Stimulated activated CD4-positive, alpha-beta T cell treated with anti-CD3 and anti-CD28 coated beads, Interleukin-15, amount 100 ng/mL, for 24 hours (primary cell): ENCODE measurements at regions not wholly inside any gene's neighbourhood (a gene's known extent, or its start where the extent isn't known, plus 50 kb on each side); places are given as distances from the start of the nearest gene placed in this dataset.
"Not testable (repeated sequence)": the region's sequence is repeated elsewhere in the genome, so short reads cannot be mapped to it uniquely, and the experiment has no call there.

Experiments
- DNase-seq: peaks from one replicate; pipeline ENCODE4 v3.0.0-alpha.2; 2020

DNA sequence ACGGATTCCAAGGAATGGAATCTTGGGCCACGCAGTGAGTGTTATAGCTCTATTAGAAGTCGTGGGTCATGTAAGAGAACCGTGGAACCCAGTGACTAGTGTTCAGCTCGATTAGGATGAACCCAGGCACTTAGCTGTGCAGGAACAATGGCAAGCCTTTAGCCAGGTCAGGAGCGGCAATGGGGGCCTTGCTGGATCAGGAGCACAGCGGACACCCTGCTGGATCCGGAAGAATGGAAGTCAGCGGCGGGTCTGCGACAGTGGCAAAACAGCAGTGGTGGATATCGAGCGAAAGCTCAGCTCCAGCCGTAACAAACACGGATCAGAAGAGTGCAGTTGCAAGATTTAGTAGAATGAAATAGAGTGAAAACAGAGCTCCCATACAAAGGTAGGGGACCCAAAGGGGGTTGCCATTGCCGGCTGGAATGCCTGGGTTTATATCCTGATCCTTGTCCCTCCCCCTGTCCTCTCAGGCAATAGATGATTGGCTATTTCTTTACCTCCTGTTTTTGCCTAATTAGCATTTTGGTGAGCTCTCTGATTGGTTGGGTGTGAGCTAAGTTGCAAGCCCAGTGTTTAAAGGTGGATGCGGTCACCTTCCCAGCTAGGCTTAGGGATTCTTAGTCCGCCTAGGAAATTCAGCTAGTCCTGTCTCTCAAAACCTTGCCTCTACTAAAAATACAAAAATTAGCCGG is 618.3 kb upstream of the CBLB start:
- not testable (repeated sequence) for DNase-seq

DNA sequence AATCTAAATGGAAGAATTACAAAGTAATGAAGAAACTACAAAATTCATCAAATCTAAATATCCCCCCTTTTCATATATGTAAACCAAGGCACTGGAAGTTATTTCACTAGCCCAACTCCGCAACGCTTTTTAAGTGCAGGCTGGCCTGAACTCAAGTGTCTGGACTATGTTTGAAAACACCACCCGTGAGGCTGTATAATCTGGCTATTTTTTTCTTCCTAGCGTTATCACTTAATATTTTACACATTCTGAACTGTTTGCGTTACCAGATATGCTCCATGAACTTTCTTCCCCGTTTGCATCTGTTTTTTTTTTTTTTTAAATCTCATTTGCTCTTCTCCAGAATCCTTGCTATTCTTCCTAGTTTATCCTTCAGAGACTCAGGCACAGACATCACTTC is 619.5 kb upstream of the CBLB start:
- no peak for DNase-seq

DNA sequence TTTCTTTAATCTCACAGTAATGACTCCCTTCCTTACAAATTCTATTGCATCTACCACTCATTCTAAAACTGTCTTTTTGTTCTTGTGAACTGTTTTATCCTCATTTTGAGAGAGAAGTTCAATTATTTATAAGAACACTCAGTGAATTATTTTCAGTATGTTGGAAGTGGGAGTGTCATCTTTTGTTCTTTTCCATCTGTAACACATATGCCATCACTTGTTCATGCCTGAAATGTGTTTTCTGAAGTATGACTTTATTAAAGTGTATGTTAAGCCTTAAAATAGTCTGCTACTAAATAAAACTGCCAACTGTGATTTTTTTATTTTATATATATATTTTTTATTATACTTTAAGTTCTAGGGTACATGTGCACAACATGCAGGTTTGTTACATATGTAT is 623.0 kb upstream of the CBLB start:
- no peak for DNase-seq

DNA sequence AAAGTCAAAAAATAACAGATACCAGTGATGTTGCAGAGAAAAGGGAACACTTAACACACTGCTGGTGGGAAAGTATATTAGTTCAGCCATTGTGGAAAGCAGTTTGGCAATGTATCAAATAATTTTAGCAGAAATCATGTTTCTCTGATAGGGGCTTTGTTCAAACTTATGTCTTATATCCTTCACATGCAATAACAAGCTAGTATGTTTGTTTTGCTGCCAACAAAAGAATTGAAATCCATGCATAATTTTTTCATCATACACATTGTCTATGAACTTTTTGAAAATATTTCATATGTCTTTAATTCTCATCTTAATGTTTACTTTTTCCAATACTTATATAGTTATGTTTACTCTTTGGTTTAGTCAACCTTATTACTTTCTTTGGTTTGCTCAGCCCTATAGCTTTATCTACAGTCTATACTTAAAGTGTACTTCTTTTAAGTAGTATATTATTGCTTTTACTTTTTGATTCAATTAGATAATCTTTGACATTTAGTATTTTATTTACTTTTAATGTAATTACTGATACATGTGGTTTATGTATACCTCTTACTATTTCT is 639.6 kb upstream of the CBLB start:
- DNase-seq = no peak

DNA sequence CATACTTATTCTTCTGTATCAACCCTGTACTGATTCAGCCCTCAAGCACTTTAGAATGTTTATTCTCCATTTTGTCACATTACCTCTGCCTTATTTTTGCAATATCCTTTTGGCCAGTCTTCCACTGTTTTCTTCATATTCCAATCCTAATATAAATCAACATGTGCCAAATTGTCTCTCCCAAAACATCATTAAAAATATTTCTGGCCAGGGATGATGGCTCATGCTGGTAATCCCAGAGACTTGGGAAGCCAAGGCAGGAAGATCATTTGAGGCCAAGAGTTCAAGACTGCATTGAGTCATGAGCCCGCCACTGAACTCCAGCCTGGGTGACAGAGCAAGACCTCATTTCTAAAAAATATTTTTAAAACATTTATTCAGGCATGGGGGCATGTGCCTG is 641.4 kb upstream of the CBLB start:
- DNase-seq = no peak

DNA sequence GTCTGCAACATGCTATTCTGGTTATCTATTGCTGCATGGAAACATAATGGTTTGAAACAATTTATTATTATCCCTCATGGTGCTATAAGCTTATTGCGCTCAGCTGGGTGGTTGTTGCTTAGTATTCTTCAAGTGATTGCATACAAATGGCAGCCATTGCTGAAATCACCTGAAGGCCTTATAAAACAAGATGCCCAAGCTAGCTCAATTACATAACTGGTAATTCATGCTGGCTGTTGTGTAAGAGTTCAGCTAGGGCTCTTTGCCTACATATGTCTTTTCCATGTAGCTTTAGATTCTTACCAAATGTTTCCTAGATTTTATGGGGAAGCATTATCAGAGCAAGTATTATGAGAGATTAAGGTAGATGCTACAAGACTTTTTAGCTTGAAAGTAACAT is 644.0 kb upstream of the CBLB start:
- no peak for DNase-seq

DNA sequence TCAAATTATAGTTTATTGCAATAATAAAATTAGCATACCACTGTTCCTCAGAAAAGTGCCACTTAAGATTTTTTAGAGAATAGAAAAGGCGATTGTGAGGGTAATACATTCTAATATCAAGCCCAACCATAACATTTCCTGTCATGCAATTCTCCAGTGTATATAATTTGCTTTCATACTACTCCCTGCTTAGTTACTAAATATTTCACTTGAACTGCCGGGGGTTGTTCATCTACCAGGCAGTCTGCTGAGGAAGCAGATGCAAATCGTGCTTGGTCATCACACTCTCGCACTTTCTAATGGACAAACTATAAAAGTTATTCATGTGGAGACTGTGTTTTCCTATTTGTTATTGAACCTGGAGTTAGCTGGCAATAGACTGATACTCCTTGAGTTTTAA is 645.6 kb upstream of the CBLB start:
- DNase-seq = no peak

DNA sequence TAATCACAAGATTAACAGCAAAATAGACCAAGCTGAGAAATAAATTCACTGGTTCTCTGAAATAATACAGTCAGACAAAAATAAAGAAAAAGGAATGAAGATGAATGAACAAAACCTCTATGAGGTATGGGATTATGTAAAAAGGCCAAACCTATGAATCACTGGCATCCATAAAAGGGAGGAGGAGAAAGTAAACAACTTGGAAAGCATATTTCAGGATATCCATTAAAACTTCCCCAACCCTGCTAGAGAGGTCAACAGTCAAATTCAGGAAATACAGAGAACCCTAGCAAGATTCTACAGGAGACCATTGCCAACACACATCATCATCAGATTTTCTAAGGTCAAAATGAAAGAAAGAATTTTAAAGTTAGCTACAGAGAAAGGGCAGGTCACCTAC is 649.7 kb upstream of the CBLB start:
- DNase-seq = no peak

DNA sequence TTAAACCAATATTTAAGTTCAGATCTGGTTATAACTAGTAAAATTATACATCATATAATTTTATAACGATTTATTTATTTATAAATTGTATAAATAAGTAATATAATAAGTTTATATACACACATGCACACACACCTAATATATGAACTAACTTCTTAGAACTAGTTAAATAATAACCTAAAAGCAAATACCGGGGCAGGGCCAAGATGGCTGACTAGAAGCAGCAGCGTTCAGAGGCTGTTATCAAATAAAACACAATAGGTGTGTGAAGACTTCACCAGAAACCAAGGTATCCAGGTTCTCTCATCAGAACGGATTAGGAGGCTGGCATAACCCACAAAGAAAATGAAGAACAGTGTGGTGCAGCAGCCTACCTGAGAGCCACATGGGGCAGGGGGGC is 653.6 kb upstream of the CBLB start:
- no peak for DNase-seq

DNA sequence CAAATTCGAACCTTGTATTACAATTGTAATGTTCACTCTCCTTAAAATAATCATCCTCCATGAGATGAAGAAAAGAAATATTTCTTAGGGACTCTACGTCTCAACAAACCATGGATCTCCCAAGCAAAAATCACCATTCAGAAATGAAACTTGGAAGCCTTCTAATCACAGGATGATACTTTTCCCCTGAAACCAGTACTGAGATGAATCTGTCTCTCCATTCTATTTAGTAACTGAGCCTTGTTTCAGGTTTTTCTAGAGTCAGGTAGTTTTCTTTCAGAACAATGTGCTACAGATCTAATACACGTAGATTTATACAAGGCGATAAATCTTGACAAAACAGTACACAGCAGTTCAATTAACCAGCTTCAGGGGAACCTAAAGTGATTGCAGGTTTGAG is 660.1 kb upstream of the CBLB start:
- no peak for DNase-seq

DNA sequence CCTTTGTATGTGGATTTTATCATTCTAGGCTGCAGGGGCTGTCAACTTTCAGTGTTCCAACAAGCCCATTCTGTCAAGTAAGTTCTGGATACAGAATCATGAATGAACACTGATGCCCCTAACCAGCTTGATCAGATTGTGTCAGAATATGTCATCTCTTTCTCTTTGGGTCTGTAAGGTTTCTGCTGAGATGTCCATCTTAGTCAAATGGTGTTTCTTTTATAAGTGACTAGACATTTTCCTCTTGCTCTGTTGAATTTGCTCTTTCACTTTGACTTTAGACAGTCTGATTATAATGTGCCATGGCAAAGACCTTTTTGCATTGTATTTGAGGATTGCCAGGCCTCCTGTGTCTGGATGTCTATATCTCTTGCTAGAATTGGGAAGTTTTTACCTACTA is 660.9 kb upstream of the CBLB start:
- DNase-seq = no peak

DNA sequence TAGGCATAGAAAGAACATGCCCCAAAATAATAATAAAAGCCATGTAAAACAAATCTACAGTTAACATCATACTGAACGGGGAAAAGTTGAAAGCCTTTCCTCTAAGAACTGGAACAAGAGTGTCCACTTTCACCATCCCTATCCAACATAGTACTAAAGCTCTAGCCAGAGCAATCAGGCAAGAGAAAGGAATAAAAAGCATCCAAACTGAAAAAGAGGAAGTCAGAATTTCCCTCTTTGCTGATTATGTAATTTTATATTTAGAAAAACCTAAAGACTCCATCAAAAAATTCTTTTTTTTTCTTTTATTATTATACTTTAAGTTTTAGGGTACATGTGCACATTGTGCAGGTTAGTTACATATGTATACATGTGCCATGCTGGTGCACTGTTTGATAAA is 661.6 kb upstream of the CBLB start:
- no peak for DNase-seq

DNA sequence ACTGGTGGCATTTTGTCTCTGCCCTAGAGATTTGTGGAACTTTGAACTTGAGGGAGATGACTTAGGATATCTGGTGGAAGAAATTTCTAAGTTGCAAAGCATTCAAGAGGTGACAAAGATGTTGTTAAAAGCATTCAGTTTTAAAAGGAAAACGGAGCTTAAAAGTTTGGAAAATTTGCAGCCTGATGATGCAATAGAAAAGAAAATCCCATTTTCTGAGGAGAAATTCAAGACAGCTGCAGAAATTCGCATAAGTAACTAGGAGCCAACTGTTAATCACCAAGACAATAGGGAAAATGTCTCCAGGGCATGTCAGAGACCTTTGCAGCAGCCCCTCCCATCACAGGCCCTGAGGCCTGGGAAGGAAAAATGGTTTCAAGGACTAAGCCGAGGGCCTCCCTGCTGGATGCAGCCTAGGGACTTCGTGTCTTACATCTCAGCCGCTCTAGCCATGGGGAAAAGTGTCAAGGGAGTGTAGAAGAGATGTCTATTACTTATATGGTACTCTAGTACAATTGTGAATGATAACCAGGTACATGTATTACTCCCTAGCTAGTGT is 663.0 kb upstream of the CBLB start:
- DNase-seq = not testable (repeated sequence)

DNA sequence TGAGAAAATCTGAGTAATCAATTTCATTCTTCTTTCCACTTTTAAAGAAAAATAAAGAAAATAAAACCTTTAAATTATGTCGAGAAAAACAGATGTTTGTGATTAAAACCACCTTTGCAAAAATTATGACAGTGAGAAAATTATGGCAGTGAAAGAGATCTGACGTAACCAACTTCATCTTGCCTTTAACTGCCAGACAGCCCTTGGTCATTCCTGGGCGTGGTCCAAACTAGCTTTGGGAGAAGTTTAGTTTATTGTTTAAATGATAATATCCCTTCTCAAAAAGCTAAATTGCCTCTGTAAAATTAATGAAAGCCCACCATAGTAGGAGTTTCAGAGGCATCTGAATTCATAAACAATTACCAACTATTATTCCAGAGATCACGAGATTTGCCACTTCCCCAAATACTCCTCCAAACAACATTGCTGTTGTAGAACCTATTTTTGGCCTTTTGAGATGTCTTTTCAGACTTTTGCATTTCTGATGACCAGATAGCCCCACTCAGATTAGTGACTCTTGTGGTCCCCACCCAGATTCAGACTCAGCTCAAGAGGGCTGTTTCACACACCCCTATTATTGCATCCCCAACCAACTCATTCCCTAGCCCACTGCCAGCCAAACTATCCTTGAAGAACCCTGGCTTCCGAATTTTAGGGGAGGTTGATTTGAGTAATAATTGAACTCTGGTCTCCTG is 664.4 kb upstream of the CBLB start:
- no peak for DNase-seq

DNA sequence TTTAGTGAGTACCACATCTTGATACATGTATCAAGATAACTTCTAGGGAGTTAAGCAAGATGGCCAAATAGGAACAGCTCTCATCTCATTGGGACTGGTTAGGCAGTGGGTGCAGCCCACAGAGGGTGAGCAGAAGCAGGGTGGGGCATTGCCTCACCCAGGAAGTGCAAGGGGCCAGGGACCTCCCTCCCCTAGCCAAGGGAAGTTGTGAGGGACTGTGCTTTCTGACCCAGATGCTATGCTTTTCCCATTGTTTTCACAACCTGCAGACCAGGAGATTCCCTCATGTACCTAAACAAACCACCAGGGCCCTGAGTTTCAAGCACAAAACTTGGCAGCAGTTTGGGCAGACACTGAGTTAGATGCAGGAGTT is 665.0 kb upstream of the CBLB start:
- DNase-seq = peak; percentile 11

DNA sequence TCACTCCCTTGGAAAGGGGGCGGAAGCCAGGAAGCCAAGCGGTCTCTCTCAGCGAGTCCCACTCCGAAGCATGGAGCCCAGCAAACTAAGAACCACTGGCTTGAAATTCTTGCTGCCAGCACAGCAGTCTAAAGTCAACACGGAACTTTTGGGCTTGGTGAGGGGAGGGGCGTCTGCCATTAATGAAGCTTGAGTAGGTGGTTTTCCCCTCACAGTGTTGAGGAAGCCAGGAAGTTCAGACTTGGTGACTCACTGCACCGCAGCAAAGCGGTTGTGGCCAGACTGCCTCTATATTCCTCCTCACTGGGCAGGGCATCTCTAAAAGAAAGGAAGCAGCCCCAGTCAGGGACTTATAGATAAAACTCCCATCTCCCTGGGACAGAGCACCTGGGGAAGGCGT is 665.4 kb upstream of the CBLB start:
- DNase-seq = peak; percentile 71

DNA sequence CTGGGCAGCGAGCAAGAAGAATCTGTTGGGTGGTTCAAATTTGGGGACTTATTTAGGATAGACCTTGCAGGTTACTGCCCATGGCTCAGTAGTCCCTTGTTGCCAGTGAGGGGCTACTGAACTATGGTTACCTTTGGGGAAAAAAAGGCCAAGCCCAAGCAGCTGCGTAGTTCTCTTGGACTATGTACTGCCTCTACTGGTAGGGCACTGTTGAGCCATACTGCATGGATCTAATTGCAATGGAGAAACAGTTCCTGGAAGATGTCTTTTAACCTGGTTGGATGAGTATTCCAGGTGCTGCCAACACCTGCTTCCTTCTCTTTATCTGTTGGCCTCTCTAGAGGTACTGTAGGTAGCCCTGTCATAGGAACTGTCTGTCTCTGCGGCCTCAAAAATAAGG is 671.9 kb upstream of the CBLB start:
- no peak for DNase-seq

DNA sequence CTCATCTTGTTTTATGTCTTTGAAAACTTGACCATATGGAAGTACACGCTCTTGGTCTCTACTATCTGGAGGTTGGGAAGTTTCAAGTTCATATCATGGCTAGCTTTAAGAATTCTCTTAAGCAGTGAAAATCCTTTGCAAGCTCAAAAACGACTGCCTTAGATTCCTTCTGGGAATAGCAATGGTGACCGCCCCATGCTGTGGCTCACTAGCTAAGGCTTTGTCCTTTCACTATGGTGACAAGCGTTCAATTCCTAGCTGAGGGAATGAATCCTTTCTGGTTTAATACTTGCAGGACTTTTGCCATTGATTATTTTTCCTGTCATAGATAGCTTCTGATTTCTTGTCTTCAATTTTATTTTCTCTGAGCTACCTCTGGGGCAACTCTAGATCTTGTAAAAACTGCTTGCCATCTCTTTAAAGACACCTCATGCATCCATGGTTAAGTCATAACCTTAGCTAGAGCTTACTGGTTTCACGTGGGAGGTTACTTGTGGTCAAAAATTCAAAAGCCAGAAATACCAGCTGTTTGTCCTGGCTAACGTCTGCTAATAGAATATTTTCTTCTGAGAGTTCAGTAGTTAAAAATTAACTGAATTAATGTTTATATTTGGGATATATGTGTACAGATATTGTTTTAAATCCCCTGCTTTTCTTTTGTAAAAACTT is 673.4 kb upstream of the CBLB start:
- DNase-seq = no peak

DNA sequence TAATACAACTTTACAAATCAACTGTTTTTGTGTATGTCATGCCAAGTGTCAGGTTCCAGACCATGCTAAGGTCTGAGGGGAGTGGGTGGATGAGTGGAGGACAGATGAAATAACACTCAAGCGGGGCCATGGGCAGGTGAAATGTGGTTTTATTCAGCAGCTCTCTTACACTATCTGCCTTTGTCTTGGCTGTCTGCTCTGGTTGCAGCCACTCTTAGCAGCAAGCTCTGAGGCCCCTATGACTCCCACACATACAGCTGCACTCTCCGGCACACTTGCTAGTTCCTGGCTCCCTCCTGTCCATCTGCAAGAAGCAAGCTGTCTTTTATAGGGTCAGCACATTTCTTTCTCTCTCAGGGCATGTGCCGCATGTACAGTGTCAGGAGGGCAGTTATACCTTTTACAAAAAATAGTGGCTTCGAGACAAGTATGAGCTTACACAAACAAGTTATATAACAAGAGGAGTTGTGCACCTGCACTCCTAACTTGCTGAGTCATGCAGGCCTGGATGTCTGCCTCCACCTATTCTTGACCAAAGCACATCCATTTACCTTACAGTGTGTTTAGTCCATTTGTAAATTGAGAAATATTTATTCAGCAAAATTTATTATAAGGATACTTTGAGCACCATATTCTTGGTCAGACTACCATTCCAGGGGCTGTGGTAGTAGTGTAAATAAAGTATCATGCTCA is 683.7 kb upstream of the CBLB start:
- no peak for DNase-seq

DNA sequence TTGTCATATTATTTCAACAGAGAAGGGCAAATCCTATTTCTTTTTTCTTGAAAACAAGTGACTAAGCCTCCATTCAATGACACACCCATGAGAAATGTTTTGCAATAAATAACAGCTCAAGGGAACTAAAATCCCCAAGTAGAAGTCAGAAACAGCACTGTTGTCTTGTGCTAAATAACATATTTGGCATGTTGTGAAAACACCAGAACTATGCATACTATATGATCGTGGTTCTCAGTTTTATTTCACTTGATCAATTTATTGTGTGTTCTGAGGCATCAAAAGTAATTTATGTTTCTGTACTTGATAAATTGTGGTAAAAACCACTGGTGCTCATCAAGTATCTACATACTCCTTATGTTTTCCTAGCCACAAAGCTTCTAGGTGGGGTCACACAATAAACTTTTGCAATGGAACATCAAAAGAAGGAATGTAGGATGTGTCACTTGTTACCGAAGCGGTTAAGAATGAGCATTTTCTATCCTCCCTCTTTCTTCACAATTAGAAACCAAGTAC is 691.7 kb upstream of the CBLB start:
- no peak for DNase-seq

DNA sequence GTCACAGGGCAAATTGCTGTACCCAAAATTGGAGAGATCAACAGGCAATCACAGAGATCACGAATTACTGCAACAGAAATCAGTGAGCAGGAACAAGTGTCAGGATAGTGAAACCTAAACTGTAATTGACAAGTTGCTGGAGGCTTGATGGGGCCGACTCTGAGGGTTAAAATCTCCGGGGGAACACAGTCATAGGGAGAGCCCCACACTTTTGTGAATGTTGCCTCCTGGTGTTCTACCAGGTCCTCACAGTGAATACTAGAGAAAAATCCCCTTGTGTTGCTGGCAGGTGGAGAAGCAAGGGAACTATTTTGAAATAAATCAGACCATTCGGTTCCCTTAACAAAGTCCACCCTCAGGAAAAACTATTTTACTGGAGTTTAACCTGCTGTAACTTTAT is 697.5 kb upstream of the CBLB start:
- peak; percentile 18 for DNase-seq

DNA sequence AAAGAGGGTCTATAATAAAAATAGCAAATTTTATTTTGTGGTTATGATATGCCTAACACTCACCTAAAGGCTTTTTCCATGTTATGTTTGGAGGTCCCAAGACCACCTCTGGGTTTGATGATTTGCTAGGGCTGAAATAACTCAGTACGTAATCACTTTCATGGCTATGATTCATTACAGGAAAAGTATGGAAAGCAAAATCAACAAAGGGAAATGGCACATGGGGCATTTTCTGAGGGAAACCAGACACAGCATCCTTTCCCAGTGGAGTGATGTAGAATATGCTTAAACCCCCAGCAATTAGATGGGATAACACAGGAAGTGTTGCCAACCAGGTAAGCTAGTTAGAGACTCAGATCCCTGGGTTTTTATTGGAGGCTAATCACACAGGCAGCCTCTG is 701.6 kb upstream of the CBLB start:
- no peak for DNase-seq

DNA sequence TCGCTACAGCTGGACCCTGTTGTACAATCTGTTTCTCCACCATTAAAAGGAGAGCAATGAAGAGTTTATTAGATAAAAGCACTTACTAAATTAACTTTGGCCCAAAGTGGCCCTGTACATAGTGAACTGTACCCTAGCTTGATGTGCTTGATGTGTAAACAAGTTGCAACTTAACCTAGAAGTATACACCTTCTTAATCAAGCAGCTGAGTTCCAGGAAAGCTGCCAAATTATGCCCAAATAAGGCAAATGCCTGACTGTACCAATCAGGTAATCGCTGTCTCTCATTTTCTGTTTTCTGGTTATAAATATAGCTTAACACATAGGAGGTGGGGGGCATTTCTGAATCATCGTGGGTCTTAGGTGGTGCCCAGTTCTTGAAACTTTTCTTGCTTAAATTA is 704.8 kb upstream of the CBLB start:
- DNase-seq = no peak
